Thyroid gland (tissue), 4 donors: ENCODE measurements at regions not wholly inside any gene's neighbourhood (a gene's known extent, or its start where the extent isn't known, plus 50 kb on each side); places are given as distances from the start of the nearest gene placed in this dataset.

Experiments
- DNase-seq, 2 donors: peaks; one replicate each; pipeline ENCODE4 v3.0.0-alpha.2; 2019
- H3K27ac ChIP-seq, 3 donors: fragments of 200-600 bp; sonication (generic); 1 replicate in 2 of 3; 2 replicates in 1 of 3; pipeline ENCODE4 v1.5.1; 2016 to 2019; ENCODE audit warnings: mild to moderate bottlenecking in 1 of 3, moderate library complexity in 1 of 3
- H3K27me3 ChIP-seq: fragments of 200-600 bp; sonication (generic); one replicate; pipeline ENCODE4 v1.5.1; 2019
- H3K36me3 ChIP-seq, 2 donors: fragments of 200-600 bp; sonication (generic); one replicate each; pipeline ENCODE4 v1.5.1; 2016 to 2019
- H3K4me1 ChIP-seq, 2 donors: fragments of 200-600 bp; sonication (generic); one replicate each; pipeline ENCODE4 v1.5.1; 2017 to 2019
- H3K4me3 ChIP-seq, 3 donors: fragments of 200-600 bp; sonication (generic); replicated peaks in 1 of 3; 1 replicate in 2 of 3; 2 replicates in 1 of 3; pipeline ENCODE4 v1.5.1; 2016; ENCODE audit warnings: mild to moderate bottlenecking in 1 of 3
- H3K9me3 ChIP-seq: fragments of 200-600 bp; sonication (generic); one replicate; pipeline ENCODE4 v1.5.1; 2017
- CTCF ChIP-seq, 6 experiments: fragments of 200-600 bp in 3 of 6; fragments of 450-650 bp in 3 of 6; sonication (generic) in 3 of 6; IDR thresholded peaks; one replicate each; pipeline ENCODE4 v1.5.1; 2016 to 2019; ENCODE audit warnings: antibody characterized with exemption in 6 of 6, mild to moderate bottlenecking in 2 of 6, inconsistent platforms in 1 of 6, moderate library complexity in 1 of 6
- POLR2A ChIP-seq, 2 donors: fragments of 450-650 bp; IDR thresholded peaks; one replicate each; pipeline ENCODE4 v1.6.1; 2017; ENCODE audit warnings: antibody characterized with exemption in 2 of 2, mild to moderate bottlenecking in 2 of 2, moderate library complexity in 1 of 2
- whole genome bisulfite sequencing, 2 donors: methylation state at CpG; one replicate each; pipeline ENCODE4 v1.1.5; 2017; 5-methylcytosine and 5-hydroxymethylcytosine counted together
- intact Hi-C: fragments of 100-400 bp; cut with DNase I; formaldehyde crosslinking; loops from one replicate; pipeline ENCODE4 v1.15.1; 2023

- no peaks in the 10 kb centered on the region for H3K9me3 ChIP-seq
- no peak for TF ChIP-seq CTCF (IDR thresholded peaks at IDR 0.05)
- TF ChIP-seq POLR2A (IDR thresholded peaks at IDR 0.05): no peak
- intact Hi-C loops: no loop called here
- no peaks in the 10 kb centered on the region for H3K27me3 ChIP-seq
- no peaks in the 10 kb centered on the region for H3K4me1 ChIP-seq
- H3K4me3 ChIP-seq: no peak overlapping the region
- H3K27ac ChIP-seq: no peak overlapping the region
- DNase-seq: no peak
- H3K36me3 ChIP-seq: no peaks in the 10 kb centered on the region
- 94 to 100% methylated on average over 4 of the region's 4 CpGs for WGBS, 2 donors
Measured at GRCh38 chr6:33924681-33925080, 120.9 kb upstream of the MLN start.

- intact Hi-C loops: no loop called here
- no peak overlapping the region for H3K27ac ChIP-seq
Measured at GRCh38 chr6:33923857-33924514, 120.2 kb upstream of the MLN start.

GRCh38 chr6:33921745-33922144, 117.9 kb upstream of the MLN start:
- TF ChIP-seq CTCF (IDR thresholded peaks at IDR 0.05): no peak
- TF ChIP-seq POLR2A (IDR thresholded peaks at IDR 0.05): no peak
- Histone ChIP-seq H3K4me3 (no peak overlapping the region), H3K4me1 (no peaks in the 10 kb centered on the region), H3K27me3 (no peaks in the 10 kb centered on the region), H3K27ac (no peak overlapping the region), H3K36me3 (no peaks in the 10 kb centered on the region), H3K9me3 (no peaks in the 10 kb centered on the region)
- intact Hi-C loops: no loop called here
- no peak for DNase-seq
- WGBS, 2 donors: 92 to 97% methylated on average over 5 of the region's 5 CpGs

More at GRCh38 chr6:33923857-33924514, 120.2 kb upstream of the MLN start:
- TF ChIP-seq CTCF (IDR thresholded peaks at IDR 0.05): no peak
- TF ChIP-seq POLR2A (IDR thresholded peaks at IDR 0.05): no peak
- H3K4me1 ChIP-seq: no peaks in the 10 kb centered on the region
- H3K27me3 ChIP-seq: no peaks in the 10 kb centered on the region
- H3K9me3 ChIP-seq: no peaks in the 10 kb centered on the region
- WGBS, 2 donors: 68 to 82% methylated on average over 4 to 7 of the region's 10 CpGs
- no peak overlapping the region for H3K4me3 ChIP-seq
- no peaks in the 10 kb centered on the region for H3K36me3 ChIP-seq
- DNase-seq: peak; percentile 26 to 30

GRCh38 chr6:33918175-33918695, 114.4 kb upstream of the MLN start:
- Histone ChIP-seq H3K4me3 (no peak overlapping the region), H3K36me3 (no peaks in the 10 kb centered on the region), H3K9me3 (no peaks in the 10 kb centered on the region), H3K27ac (no peak overlapping the region), H3K27me3 (no peaks in the 10 kb centered on the region), H3K4me1 (no peaks in the 10 kb centered on the region)
- no peak for TF ChIP-seq POLR2A (IDR thresholded peaks at IDR 0.05)
- no peak for TF ChIP-seq CTCF (IDR thresholded peaks at IDR 0.05)
- intact Hi-C loops: no loop called here
- WGBS, 2 donors: 94 to 100% methylated on average over 6 to 8 of the region's 8 CpGs
- no peak for DNase-seq

- intact Hi-C loops: no loop called here
- DNase-seq: peak in 1 of 2 donors; percentile 15
- 66 to 75% methylated on average over 3 of the region's 3 CpGs for WGBS, 2 donors
- Histone ChIP-seq H3K27ac (no peak overlapping the region), H3K4me1 (no peaks in the 10 kb centered on the region), H3K9me3 (no peaks in the 10 kb centered on the region), H3K27me3 (no peaks in the 10 kb centered on the region), H3K36me3 (no peaks in the 10 kb centered on the region), H3K4me3 (no peak overlapping the region)
- no peak for TF ChIP-seq CTCF (IDR thresholded peaks at IDR 0.05)
- no peak for TF ChIP-seq POLR2A (IDR thresholded peaks at IDR 0.05)
Measured at GRCh38 chr6:33915134-33915533, 111.3 kb upstream of the MLN start.
